ENCODE measurements at regions not wholly inside any gene's neighbourhood (a gene's known extent, or its start where the extent isn't known, plus 50 kb on each side); places are given as distances from the start of the nearest gene placed in this dataset.

DNA sequence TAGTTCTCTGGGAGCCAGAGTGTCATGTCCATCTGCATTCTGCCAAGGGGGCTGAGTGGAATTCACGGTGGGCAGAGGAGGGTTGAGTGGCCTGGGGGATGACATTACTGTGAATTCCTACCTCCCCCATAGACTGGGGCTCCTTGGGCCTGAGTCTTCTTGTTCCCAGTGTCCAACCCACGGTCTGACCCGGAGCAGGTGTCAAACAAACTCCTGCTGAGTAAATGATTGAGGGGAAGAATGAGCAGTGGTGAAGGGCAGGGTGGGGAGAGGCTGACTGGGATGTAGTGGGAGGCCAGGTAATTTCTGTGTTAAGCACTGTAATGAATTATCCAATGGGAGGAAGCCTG is 597.6 kb downstream of the MATN1 start:
- TF ChIP-seq POLR2AphosphoS5 (IDR thresholded peaks at IDR 0.05), result no peak
- no peak for TF ChIP-seq CTCF (IDR thresholded peaks at IDR 0.05)
- TF ChIP-seq POLR2A (IDR thresholded peaks at IDR 0.05; ENCODE audit: low read depth), result no peak

Measured in esophagus muscularis mucosa (tissue), 3 donors.